ENCODE measurements at regions not wholly inside any gene's neighbourhood (a gene's known extent, or its start where the extent isn't known, plus 50 kb on each side); places are given as distances from the start of the nearest gene placed in this dataset.

DNA sequence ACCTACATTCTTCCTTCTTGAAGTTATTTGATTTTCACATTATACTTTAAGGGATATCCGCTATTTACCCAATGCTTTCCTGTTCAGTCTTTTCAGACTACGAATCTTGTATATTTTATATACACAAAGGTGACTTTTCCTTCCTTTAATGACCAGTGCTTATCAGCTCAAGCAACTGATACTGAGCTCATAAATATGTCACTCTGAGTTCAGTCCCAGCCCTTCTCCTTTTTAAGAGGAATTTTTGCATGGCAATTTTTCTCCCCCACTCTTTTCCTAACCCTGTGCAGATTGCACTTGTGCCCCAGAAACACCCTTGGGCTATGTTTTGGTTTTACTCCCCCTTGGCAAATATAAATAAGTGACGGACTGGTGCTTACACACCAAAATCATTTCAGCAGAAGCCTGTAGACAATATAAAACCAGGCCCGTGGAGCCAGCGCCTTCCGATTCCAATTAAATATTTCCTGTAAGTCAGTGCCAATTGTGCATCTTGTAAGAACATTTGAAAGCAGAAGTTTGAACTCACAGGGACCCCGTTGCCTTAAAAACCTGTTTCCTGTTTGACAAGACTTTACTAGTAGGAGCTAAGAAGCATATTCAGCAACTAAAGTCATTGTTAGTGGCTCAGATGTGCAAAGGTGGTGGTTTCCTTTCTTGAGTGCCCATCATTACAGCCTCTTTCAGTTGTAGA is 66.3 kb upstream of the GATA6 start:
- Histone ChIP-seq H3K27me3 (no peaks in the 10 kb centered on the region), H3K27ac (peak overlapping the region; percentile 2), H3K4me3 (no peak overlapping the region), H3K4me1 (ENCODE audit: low read depth) (peaks cover 19% of the 10 kb centered on the region), H3K9me3 (ENCODE audit: low read depth) (no peaks in the 10 kb centered on the region), H3K36me3 (no peaks in the 10 kb centered on the region)
- peak in 1 of 2 donors; percentile 16 for DNase-seq (ENCODE audit: low read depth in 1 of 2, low spot score in 1 of 2)
- TF ChIP-seq, protein P1, sequence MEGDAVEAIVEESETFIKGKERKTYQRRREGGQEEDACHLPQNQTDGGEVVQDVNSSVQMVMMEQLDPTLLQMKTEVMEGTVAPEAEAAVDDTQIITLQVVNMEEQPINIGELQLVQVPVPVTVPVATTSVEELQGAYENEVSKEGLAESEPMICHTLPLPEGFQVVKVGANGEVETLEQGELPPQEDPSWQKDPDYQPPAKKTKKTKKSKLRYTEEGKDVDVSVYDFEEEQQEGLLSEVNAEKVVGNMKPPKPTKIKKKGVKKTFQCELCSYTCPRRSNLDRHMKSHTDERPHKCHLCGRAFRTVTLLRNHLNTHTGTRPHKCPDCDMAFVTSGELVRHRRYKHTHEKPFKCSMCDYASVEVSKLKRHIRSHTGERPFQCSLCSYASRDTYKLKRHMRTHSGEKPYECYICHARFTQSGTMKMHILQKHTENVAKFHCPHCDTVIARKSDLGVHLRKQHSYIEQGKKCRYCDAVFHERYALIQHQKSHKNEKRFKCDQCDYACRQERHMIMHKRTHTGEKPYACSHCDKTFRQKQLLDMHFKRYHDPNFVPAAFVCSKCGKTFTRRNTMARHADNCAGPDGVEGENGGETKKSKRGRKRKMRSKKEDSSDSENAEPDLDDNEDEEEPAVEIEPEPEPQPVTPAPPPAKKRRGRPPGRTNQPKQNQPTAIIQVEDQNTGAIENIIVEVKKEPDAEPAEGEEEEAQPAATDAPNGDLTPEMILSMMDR (IDR thresholded peaks at IDR 0.05; ENCODE audit: low read depth, low read length) = no peak

- TF ChIP-seq, protein P1 (IDR thresholded peaks at IDR 0.05; ENCODE audit: low read depth, low read length) = no peak
- H3K9me3 ChIP-seq (ENCODE audit: low read depth) = no peaks in the 10 kb centered on the region
- no peak for DNase-seq (ENCODE audit: low read depth in 1 of 2, low spot score in 1 of 2)
- H3K4me1 ChIP-seq (ENCODE audit: low read depth) = peaks cover 18% of the 10 kb centered on the region
- no peaks in the 10 kb centered on the region for H3K27me3 ChIP-seq
- H3K36me3 ChIP-seq = no peaks in the 10 kb centered on the region
- H3K4me3 ChIP-seq = no peak overlapping the region
- H3K27ac ChIP-seq = no peak overlapping the region
Observed at GRCh38 chr18:22103647-22104031, 65.8 kb upstream of the GATA6 start.

DNA sequence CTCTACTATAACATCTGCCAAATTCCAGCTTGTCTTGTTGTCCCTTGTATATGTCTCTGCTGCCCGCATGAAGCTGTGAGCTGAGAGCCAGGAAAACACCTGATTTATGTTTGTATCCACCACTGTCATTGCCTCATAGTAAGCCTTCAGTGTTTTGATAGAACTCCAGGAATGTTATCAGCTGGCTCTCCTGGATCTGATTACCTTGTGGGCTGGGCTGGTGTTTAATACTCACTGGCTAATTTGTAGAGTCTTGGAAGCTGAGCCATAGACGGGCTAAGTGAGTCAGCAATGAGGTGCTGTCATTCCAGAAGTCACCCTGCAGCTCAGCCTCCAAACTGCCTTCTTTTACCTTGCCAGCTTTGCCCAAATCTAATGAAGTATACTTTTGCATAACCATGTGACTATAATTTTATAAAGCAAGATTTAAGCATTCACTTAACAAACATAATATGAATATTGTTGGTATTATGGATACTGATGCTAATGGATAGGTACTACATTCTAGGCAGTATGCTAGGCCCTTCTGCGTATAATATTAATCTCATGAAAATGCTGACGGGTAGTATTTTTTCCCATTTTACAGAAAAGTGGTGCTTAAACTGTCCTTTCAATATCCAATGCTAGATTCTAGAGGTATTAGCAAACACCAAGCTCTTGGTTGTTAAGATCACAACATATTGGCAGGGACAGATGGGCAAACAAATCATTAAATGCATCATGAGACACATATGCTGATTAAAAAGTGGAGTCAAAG is 62.7 kb upstream of the GATA6 start:
- Histone ChIP-seq H3K9me3 (ENCODE audit: low read depth) (no peaks in the 10 kb centered on the region), H3K36me3 (no peaks in the 10 kb centered on the region), H3K27me3 (no peaks in the 10 kb centered on the region), H3K27ac (peak overlapping the region; percentile 14), H3K4me1 (ENCODE audit: low read depth) (peaks cover 15% of the 10 kb centered on the region), H3K4me3 (no peak overlapping the region)
- DNase-seq (ENCODE audit: low read depth in 1 of 2, low spot score in 1 of 2) = no peak
- TF ChIP-seq, protein P1 (IDR thresholded peaks at IDR 0.05; ENCODE audit: low read depth, low read length) = no peak

DNA sequence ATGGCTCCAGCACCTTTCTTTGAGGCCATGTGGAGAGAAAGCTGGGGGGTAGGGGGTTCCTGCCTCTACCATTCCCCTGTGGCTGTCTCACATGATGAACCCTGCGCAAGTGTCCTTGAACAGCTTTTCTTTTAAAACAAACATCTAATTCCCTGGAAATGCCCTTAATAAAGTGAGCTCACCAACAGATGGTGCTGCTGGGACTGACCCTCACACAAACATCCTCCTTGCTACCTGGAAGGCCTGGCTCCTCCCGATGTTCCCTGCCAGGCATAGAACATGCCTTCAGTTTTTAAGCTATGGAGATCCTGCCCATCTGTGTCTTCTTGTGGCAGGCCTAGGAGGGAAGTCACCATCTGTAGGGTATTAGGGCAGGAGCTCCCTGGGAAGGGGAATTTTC is 60.7 kb upstream of the GATA6 start:
- Histone ChIP-seq H3K36me3 (no peaks in the 10 kb centered on the region), H3K4me3 (no peak overlapping the region), H3K4me1 (ENCODE audit: low read depth) (peaks cover 4% of the 10 kb centered on the region), H3K9me3 (ENCODE audit: low read depth) (no peaks in the 10 kb centered on the region), H3K27me3 (no peaks in the 10 kb centered on the region), H3K27ac (no peak overlapping the region)
- TF ChIP-seq, protein P1 (IDR thresholded peaks at IDR 0.05; ENCODE audit: low read depth, low read length) = peak; percentile 26
- DNase-seq (ENCODE audit: low read depth in 1 of 2, low spot score in 1 of 2) = peak in 1 of 2 donors; percentile 29

DNA sequence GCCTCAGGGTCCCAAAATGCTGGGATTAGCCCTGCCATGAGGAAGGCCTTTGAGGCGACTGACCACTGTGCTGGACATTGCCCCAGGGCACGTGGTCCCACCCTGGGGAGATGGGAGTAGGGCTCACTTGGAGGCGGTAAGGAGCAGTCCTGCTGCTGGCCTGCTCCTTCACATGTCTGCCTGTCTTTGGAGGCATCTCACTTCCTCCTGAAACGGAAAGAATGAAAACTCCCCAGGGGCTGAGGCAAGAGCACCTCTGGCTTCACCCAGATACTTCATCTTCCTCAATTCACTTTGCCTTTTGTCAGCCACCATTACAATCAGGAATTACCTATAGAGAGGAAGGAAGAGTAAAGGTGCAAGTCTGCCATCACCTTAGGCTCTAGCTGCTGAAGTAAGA is 59.9 kb upstream of the GATA6 start:
- H3K4me3 ChIP-seq = no peak overlapping the region
- H3K27me3 ChIP-seq = no peaks in the 10 kb centered on the region
- no peaks in the 10 kb centered on the region for H3K9me3 ChIP-seq (ENCODE audit: low read depth)
- TF ChIP-seq, protein P1 (IDR thresholded peaks at IDR 0.05; ENCODE audit: low read depth, low read length) = no peak
- peaks cover 2% of the 10 kb centered on the region for H3K4me1 ChIP-seq (ENCODE audit: low read depth)
- no peak for DNase-seq (ENCODE audit: low read depth in 1 of 2, low spot score in 1 of 2)
- no peaks in the 10 kb centered on the region for H3K36me3 ChIP-seq
- no peak overlapping the region for H3K27ac ChIP-seq
